ENCODE measurements at regions not wholly inside any gene's neighbourhood (a gene's known extent, or its start where the extent isn't known, plus 50 kb on each side); places are given as distances from the start of the nearest gene placed in this dataset.

DNA sequence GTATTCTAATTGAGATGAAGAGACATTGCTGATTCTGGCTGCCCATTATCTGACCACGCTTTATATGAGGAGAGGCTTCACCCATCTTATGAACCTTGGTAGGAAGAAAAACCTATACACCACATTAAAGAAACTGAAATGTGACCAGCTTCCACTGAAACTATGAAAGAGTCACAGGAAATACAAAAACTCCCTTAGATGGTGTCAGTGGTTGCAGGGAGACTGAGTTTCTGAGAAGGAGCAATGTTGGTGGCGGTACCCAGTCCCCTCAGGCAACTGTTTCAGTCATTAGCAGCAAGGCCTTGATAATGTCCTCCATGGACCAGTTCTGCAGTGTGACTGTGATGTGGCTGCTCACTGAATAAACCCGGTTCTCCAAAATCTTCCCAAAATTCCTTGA, 110.5 kb upstream of the FTMT start:
- DNase-seq (ENCODE audit: low read depth), result no peak

DNA sequence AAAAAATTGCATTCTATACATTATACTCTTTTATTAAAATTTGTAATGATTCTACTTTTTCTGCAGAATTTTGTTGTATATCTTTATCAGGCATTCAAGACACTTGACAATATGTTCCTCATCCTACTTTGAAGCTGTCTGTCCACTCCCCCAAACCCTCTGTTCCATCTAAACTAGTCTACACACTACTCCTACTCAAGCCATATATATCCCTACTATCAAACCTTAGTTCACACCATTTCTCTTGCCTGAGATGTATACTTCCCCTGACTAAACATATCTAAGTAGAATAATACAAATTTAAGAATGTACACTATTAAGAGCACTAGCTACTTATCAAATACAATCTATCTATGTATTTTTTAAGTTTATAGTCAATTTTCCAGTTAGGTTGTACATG, 107.1 kb upstream of the FTMT start:
- no peak for DNase-seq (ENCODE audit: low read depth)

GRCh38 chr5:121745407-121745806, 106.3 kb upstream of the FTMT start:
- DNase-seq (ENCODE audit: low read depth), result no peak

GRCh38 chr5:121746763-121747162, 104.9 kb upstream of the FTMT start:
- DNase-seq (ENCODE audit: low read depth), result no peak

GRCh38 chr5:121748686-121749085, 103.0 kb upstream of the FTMT start:
- no peak for DNase-seq (ENCODE audit: low read depth)

- DNase-seq (ENCODE audit: low read depth), result no peak
Observed at GRCh38 chr5:121752149-121752548, 99.5 kb upstream of the FTMT start.

GRCh38 chr5:121755266-121755665, 96.4 kb upstream of the FTMT start:
- no peak for DNase-seq (ENCODE audit: low read depth)

- DNase-seq (ENCODE audit: low read depth), result no peak
Observed at GRCh38 chr5:121757753-121758152, 93.9 kb upstream of the FTMT start.

DNA sequence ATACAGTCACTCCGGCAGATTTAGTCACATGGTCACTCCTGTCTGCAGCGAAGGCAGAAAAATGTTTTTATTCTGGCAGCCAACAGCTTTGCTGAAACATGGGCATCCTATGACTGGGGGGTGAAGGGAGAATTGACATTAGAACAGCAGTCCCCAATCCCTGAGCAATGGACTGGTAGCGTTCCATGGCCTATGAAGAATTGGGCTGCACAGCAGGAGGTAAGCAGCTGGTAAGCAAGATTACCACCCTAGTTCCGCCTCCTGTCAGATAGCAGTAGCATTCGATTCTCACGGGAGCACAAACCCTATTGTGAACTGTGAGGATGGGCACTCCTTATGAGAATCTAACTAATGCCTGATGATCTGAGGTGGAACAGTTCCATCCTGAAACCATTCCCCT, 93.1 kb upstream of the FTMT start:
- no peak for DNase-seq (ENCODE audit: low read depth)

DNA sequence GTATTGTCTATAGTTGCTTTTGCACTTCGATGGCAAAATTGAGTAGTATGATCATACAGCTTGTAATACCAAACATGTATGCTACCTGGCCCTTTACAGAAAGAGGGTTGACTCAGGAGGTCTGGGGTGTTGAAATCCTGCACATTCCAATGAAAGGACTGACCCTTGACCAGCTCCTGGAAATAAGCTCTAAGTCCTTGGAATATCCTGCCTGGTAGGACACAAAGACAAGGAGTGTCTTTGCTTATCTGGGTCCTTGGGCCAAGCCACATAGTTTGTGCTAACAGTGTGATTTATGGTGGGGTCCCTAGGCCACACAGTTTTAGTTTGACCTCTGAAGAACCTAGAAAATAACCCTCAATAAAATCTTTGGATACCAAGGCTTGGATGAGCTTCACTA, 89.3 kb upstream of the FTMT start:
- DNase-seq (ENCODE audit: low read depth), result no peak

DNA sequence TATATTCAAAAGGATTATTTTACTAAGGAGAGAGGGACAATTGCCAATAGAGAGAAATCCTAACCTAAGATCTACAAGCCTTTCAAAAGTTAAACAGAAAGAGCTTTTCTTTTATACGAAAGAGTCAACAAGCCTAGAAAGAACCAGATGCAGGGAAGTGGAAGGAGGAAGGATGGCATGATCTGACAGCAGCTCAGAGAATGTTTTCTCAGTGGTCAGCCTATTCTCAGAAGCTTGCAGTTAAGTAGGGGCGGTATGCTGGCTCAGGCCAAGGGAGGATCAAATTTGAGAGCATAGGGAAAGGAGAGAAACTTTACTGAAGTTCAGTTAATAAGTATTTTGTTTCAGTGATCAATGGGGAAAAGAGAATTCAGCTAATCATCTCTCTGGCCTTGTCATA, 88.0 kb upstream of the FTMT start:
- DNase-seq (ENCODE audit: low read depth), result no peak

GRCh38 chr5:121780406-121780805, 71.3 kb upstream of the FTMT start:
- no peak for DNase-seq (ENCODE audit: low read depth)

DNA sequence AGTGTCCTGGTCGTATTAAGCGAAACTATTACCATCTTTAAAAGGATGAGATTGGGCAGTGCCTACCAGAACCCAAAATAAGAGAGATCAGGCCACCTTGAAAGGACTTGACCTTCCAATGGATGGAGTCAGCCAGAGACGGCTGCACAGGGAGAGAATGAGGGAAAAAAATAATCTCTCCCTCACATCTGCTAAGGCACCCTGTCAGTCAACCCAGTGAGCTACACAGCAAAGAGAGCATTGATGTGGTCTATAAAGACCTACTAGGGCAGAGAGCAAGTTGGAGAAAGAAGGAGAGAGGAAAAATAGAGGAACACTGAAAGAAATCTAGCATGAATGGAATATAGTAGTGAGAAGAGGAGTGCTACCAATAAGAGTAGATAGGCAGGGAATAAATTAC, 68.0 kb upstream of the FTMT start:
- no peak for DNase-seq (ENCODE audit: low read depth)

GRCh38 chr5:121793791-121794190, 57.9 kb upstream of the FTMT start:
- no peak for DNase-seq (ENCODE audit: low read depth)

DNA sequence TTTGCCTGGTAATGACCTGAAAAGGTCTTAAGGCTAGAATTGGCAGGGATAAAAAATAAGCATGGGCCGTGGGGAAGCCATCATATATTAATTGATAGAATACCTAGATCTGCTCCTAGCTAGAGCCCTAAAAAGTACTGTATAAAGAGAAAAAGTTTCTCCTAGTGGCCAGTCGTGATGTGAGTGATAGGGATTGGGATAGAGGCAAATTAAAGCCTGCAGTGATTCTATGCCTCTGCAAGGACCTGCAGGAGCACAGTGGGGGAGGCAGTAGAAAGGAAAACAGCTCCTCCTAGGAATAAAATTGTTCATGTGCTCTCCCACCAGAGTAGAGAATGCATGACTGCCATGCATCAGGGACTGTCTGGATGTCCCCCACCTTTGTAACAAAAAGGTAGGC, 56.2 kb upstream of the FTMT start:
- DNase-seq (ENCODE audit: low read depth), result no peak

GRCh38 chr5:121797681-121798518, 53.8 kb upstream of the FTMT start:
- no peak for DNase-seq (ENCODE audit: low read depth)
